ENCODE measurements at regions not wholly inside any gene's neighbourhood (a gene's known extent, or its start where the extent isn't known, plus 50 kb on each side); places are given as distances from the start of the nearest gene placed in this dataset.

DNA sequence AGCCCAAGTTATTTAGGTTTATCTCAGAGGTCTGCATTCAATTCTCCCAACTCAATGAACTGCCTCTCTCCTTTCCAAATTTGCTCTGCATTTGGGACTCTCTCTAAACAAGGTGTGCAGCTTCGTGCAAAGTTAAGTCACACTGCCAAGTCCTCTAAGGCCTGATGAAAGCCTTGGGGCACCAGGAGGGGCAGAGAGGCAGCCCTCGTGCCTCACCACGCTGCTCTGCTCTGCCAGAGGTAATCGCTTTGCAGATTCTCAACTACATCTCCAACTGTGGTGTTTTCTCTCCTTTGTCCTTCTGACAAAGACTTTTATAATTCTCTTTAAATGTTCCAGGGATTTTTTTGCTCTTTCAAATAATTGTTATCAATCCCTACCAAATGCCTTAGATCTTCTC, 283.0 kb downstream of the MEIS1 start:
- DNase-seq (ENCODE audit: low spot score): no peak

GRCh38 chr2:66721776-66722175, 286.9 kb downstream of the MEIS1 start:
- DNase-seq (ENCODE audit: low spot score): no peak

GRCh38 chr2:66724241-66724640, 289.3 kb downstream of the MEIS1 start:
- no peak for DNase-seq (ENCODE audit: low spot score)

DNA sequence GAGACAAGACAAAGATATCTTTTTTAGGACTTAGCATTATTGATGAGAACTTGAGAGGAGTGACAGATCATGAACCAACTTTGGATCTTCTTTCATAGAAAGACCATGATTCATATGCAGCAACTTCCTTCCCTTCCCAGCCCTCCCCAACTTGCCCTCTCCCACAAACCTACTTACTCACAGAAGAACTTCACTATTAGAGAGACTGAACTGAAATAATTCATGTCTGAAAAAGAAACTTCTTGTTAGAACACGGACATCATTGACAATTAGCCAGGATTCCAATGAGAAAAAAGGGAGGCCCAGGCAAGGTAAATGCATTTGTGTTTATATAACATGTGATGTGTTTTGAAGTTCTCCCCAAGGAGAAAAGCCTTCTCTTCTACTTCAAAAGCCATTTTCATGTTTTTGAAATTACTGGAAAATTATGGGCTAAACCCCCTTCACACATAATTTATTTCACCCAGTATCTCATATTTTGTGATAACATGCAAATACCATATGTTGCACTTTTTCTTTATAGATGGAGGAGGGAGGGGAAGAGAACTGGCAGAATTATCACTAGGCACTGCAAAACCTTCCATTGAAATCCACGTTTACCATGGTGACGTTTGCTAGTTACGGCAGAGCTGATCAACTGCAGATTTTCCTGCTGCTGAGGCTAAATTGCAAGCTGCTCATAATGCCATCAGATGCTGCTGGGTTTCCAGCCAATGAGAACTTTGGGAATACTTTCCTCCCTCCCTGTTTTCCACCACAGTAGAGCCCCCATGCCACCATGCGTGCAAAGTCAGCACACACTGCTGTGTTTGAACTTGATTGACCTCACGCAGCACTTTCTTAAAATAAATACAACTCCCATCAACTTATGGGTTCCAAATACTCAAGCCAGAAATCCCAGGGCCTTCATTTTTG, 294.7 kb downstream of the MEIS1 start:
- DNase-seq (ENCODE audit: low spot score): no peak

- DNase-seq (ENCODE audit: low spot score): no peak
Measured at GRCh38 chr2:66730441-66730840, 295.5 kb downstream of the MEIS1 start.

- no peak for DNase-seq (ENCODE audit: low spot score)
Measured at GRCh38 chr2:66733364-66733999, 298.6 kb downstream of the MEIS1 start.

DNA sequence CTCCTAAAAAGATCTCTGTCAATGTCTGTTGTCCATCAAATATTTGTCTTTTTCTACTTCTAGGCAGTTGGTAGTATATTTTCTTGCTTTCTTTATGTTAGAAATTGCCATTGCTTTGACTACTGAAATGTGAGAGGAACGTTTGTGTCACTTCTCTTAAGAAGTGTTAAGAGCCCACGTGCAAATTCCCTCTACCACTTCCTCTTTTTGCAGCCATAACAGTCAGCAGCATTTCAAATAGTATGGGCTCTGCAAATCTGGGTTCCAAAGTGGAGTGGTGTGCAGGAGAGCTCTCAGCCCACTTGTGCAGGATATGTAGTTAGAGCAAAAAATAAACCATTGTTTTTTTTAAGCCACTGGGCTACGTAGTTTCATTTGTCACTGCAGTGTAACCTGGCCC, 314.0 kb downstream of the MEIS1 start:
- DNase-seq (ENCODE audit: low spot score): no peak

- no peak for DNase-seq (ENCODE audit: low spot score)
Measured at GRCh38 chr2:66749566-66749965, 314.6 kb downstream of the MEIS1 start.

DNA sequence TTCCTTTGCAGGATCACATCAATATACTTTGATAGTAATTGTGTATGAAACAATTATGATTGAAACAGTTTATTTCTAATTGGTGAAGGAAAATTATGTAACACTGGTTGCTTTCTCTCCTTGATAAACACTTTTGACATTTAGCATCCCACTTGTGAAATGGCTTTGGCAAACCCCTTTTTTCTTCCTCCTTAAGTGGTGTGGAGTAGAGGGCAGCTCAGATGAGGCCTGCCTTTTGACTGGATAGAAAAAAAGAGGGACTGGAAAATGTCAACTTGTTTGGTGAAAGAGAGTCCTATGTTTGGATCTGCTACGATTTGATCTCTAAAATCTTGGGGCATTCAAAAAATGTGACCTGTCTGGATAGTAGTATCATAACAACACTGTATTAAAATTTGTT, 318.3 kb downstream of the MEIS1 start:
- no peak for DNase-seq (ENCODE audit: low spot score)

GRCh38 chr2:66753660-66754059, 318.7 kb downstream of the MEIS1 start:
- no peak for DNase-seq (ENCODE audit: low spot score)

GRCh38 chr2:66755974-66756373, 321.0 kb downstream of the MEIS1 start:
- no peak for DNase-seq (ENCODE audit: low spot score)

DNA sequence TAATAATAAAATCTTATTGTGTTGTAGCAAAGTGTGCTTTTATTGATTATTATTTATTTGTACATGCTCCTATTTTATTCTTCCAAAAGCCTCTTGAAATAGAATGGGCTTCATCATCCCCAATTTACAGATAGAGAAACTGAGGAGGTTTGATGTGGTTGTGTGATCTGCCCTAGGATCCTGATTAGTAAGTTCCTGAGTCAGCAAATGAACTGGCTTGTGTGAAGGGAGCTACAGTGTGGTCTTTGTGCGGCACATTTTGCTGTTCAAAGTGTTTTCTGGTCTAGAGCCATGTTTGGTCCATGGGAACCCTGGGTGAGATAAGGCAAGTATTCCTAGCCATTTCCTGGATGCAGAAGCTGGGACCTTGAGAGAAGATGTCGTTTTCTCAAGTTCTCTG, 326.9 kb downstream of the MEIS1 start:
- DNase-seq (ENCODE audit: low spot score): no peak

DNA sequence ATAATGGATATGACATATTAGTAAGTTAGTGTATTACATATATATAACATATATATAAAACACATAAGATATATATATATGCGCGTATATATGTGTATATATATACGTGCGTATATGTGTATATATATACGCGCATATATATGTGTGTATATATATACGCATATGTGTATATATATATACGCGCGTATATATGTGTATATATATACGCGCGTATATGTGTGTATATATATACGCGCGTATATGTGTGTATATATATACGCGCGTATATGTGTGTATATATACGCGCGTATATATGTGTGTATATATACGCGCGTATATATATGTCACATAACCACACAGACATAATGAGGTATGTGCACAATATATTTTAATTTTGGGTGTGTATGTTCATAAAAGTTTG, 327.8 kb downstream of the MEIS1 start:
- DNase-seq (ENCODE audit: low spot score): no peak

DNA sequence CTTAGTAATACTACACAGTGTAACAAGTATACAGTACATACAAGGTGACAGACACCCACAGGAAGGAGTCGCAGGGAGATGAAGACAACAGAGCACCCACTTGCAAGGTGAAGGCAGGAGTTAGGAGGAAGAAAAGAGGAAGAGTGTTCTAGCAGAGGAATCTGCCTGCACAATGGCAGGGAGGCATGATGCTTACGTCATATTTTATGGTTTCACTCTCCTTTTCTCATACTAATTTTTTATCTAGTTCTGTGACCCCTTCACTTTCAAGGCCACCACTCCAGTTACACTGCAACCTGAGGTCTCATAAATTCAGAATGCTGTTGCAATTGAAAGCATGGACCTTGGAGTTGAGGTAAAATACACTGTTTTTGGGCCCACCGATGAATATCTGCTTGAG, 331.7 kb downstream of the MEIS1 start:
- no peak for DNase-seq (ENCODE audit: low spot score)

DNA sequence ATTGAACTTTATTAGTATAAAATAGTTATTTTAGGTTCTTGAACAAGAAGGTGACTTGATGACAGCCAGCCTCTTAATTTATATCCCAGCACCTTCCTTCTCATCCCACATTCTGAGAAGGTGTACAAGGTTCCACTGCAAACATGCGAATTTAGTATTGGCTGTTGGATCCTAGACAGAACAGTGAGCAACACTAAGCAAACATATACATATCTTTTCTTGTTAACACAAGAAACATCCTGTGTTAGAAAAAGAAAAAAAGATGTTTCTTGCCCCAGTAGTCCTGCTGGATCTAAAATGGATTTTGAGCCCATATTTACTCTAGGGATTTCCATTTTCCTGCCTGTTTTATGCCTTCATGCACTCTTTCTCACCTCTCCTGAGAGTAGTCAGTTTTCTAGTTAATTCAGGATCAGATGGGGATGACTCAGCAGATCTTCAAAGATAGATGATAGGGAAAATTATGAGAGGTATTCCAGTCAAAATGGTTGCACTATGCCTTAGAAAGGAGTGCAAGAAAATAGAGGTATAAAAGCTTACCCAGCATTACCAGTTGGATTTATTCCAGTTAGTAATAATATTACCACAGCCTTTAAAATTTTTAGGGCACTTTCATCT, 336.5 kb downstream of the MEIS1 start:
- no peak for DNase-seq (ENCODE audit: low spot score)

DNA sequence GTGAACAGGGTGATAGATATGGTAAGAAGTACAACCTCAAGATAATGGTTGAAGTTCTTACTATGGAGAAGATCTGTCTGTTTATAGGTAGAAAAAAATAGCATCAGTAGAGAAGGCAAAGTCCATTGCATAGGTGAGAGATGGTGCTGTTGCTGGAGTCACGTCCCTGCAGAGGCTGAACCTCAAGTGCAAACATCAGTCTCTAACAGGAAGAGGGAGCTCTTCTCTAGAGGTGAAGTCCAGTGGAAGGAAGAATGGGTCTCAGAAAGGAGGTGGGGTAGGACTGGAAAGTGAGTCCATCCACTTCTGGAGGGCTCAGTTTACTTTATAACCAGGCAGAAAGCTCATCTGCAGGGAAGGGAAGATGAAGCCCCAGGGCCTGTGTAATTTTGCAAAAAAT, 337.7 kb downstream of the MEIS1 start:
- DNase-seq (ENCODE audit: low spot score): no peak

GRCh38 chr2:66775730-66776422, 341.0 kb downstream of the MEIS1 start:
- DNase-seq (ENCODE audit: low spot score): no peak

DNA sequence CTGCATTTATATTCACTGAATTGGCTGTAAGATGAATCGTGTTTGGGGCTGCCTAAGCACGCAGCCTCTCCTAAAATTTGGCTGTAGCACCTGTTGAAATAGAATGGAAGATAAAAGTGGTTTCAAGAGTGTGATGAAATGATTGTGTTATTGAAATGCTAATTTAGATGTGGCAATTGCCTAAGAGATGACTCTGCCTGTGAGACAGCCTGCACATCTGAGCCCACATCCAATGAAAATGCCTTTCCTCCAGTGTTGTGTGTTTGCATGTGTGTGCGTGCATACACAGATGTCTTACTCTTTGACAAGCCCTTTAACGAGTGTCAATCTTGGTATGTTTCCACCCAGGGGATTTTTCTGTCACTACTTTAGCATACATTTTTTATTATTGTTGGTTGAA, 346.9 kb downstream of the MEIS1 start:
- DNase-seq (ENCODE audit: low spot score): no peak

- DNase-seq (ENCODE audit: low spot score): no peak
Measured at GRCh38 chr2:66782780-66783361, 347.9 kb downstream of the MEIS1 start.

GRCh38 chr2:66789741-66790140, 354.8 kb downstream of the MEIS1 start:
- no peak for DNase-seq (ENCODE audit: low spot score)

DNA sequence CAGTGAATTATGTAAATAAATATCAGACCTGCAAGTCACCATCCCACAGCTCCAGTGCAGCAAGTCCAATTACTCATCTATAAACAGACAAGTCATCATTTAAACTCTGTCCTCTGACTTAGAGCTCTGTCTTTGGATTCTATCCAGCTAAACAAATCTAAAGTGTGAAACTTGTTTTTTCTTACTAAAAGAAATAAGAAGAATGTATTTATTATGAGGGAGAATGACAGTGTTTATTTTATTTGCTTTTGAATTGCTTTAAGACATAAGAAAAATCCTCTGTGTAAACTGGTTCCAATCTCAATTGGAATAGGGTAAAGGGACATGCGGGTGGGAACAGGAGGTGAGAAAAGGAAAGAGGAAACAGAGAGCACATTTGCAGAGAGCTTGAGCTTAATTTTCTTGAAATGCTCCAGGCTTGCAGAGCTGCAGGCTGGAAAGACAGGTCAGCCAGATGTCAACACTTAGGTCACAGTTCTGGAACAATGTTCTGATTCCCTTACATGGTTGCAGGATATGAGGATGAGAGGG, 355.8 kb downstream of the MEIS1 start:
- DNase-seq (ENCODE audit: low spot score): no peak

GRCh38 chr2:66794070-66794469, 359.1 kb downstream of the MEIS1 start:
- DNase-seq (ENCODE audit: low spot score): no peak

Measured in SW480 (cell line).